DND-41 (cell line): ENCODE measurements at regions not wholly inside any gene's neighbourhood (a gene's known extent, or its start where the extent isn't known, plus 50 kb on each side); places are given as distances from the start of the nearest gene placed in this dataset.
A peak's percentile ranks its signal among the peaks of the same experiment; 100 is the strongest.

Source experiments
- ATAC-seq: fragments of 200-7000 bp; cut with Tn5 transposase; 3 replicates; pipeline ENCODE4 v1.9.1; 2021; ENCODE audit warnings: low read depth; ENCODE audit not compliant: insufficient read depth
- DNase-seq: peaks from one replicate; pipeline ENCODE4 v3.0.0-alpha.2; 2020
- H2AFZ ChIP-seq: 2 replicates; pipeline ENCODE4 v1.6.0; 2012; ENCODE audit warnings: low read depth, low read length
- H3K27ac ChIP-seq: 2 replicates; pipeline ENCODE4 v1.5.1; 2012; ENCODE audit warnings: low read length, inconsistent platforms
- H3K27me3 ChIP-seq: fragments of 200-600 bp; sonication (generic); 2 replicates; pipeline ENCODE4 v1.6.0; 2012; ENCODE audit warnings: low read length, mild to moderate bottlenecking, inconsistent platforms; ENCODE audit not compliant: insufficient read depth, poor library complexity
- H3K36me3 ChIP-seq: 2 replicates; pipeline ENCODE4 v1.5.1; 2012; ENCODE audit warnings: low read length, inconsistent platforms; ENCODE audit not compliant: insufficient read depth
- H3K4me1 ChIP-seq: 2 replicates; pipeline ENCODE4 v1.5.1; 2012; ENCODE audit warnings: mild to moderate bottlenecking, low read length; ENCODE audit not compliant: insufficient read depth
- H3K4me2 ChIP-seq: 2 replicates; pipeline ENCODE4 v1.6.0; 2012; ENCODE audit warnings: mild to moderate bottlenecking, moderate library complexity, low read length, inconsistent platforms; ENCODE audit not compliant: insufficient read depth
- H3K4me3 ChIP-seq, 2 experiments: fragments of 200-600 bp in 1 of 2; shearing (Covaris generic) in 1 of 2; 2 replicates each; pipeline ENCODE4 v1.5.1; 2012 to 2016; ENCODE audit warnings: inconsistent platforms in 2 of 2, low read length in 2 of 2, mild to moderate bottlenecking in 2 of 2, low read depth in 1 of 2, moderate library complexity in 1 of 2
- H3K79me2 ChIP-seq: 2 replicates; pipeline ENCODE4 v1.6.0; 2012; ENCODE audit warnings: low read length, inconsistent platforms; ENCODE audit not compliant: insufficient read depth
- H3K9ac ChIP-seq: 2 replicates; pipeline ENCODE4 v1.6.0; 2012; ENCODE audit warnings: low read depth, mild to moderate bottlenecking, inconsistent platforms, low read length, moderate library complexity
- H3K9me3 ChIP-seq: 2 replicates; pipeline ENCODE4 v1.5.1; 2012; ENCODE audit warnings: low read length, moderate library complexity, mild to moderate bottlenecking, inconsistent platforms; ENCODE audit not compliant: insufficient read depth, severe bottlenecking
- H4K20me1 ChIP-seq: 2 replicates; pipeline ENCODE4 v1.6.0; 2012; ENCODE audit warnings: low read length; ENCODE audit not compliant: insufficient read depth
- EZH2 ChIP-seq: IDR thresholded peaks from 3 replicates; pipeline ENCODE4 v1.6.1; 2012; ENCODE audit warnings: borderline replicate concordance, low read depth, mild to moderate bottlenecking, moderate library complexity, low read length, inconsistent platforms; ENCODE audit not compliant: severe bottlenecking
- TF ChIP-seq, protein P1 (sequence below): IDR thresholded peaks from 2 replicates; pipeline ENCODE4 v1.5.1; 2012; ENCODE audit warnings: borderline replicate concordance, low read length, moderate library complexity, mild to moderate bottlenecking; ENCODE audit not compliant: poor library complexity, severe bottlenecking; ENCODE audit errors: extremely low read depth

- ATAC-seq (no peak), DNase-seq (no peak)
- no peak overlapping the region for H3K27ac ChIP-seq
- no peak overlapping the region for H2AFZ ChIP-seq
- H3K9ac ChIP-seq = no peak overlapping the region
- no peaks in the 10 kb centered on the region for H3K4me1 ChIP-seq
- H3K79me2 ChIP-seq = no peaks in the 10 kb centered on the region
- TF ChIP-seq EZH2 = no peak
- TF ChIP-seq, protein P1, sequence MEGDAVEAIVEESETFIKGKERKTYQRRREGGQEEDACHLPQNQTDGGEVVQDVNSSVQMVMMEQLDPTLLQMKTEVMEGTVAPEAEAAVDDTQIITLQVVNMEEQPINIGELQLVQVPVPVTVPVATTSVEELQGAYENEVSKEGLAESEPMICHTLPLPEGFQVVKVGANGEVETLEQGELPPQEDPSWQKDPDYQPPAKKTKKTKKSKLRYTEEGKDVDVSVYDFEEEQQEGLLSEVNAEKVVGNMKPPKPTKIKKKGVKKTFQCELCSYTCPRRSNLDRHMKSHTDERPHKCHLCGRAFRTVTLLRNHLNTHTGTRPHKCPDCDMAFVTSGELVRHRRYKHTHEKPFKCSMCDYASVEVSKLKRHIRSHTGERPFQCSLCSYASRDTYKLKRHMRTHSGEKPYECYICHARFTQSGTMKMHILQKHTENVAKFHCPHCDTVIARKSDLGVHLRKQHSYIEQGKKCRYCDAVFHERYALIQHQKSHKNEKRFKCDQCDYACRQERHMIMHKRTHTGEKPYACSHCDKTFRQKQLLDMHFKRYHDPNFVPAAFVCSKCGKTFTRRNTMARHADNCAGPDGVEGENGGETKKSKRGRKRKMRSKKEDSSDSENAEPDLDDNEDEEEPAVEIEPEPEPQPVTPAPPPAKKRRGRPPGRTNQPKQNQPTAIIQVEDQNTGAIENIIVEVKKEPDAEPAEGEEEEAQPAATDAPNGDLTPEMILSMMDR = peak; percentile 8
- no peaks in the 10 kb centered on the region for H3K27me3 ChIP-seq
- H3K4me3 ChIP-seq = no peak overlapping the region
- H3K4me2 ChIP-seq = no peak overlapping the region
- no peaks in the 10 kb centered on the region for H3K9me3 ChIP-seq
- H4K20me1 ChIP-seq = no peaks in the 10 kb centered on the region
- H3K36me3 ChIP-seq = no peaks in the 10 kb centered on the region
Observed at GRCh38 chr12:59087077-59087673, 166.9 kb upstream of the LRIG3 start.

GRCh38 chr12:59086126-59086525 lies 165.8 kb upstream of the LRIG3 start:
- no peaks in the 10 kb centered on the region for H3K27me3 ChIP-seq

GRCh38 chr12:59085690-59086089 lies 165.4 kb upstream of the LRIG3 start:
- TF ChIP-seq, protein P1 = no peak
- no peak for TF ChIP-seq EZH2
- DNase-seq = no peak
- Histone ChIP-seq H3K4me2 (no peak overlapping the region), H4K20me1 (no peaks in the 10 kb centered on the region), H3K27me3 (no peaks in the 10 kb centered on the region), H3K4me1 (no peaks in the 10 kb centered on the region), H2AFZ (no peak overlapping the region), H3K9me3 (no peaks in the 10 kb centered on the region), H3K27ac (no peak overlapping the region), H3K4me3 (no peak overlapping the region), H3K79me2 (no peaks in the 10 kb centered on the region), H3K36me3 (no peaks in the 10 kb centered on the region), H3K9ac (no peak overlapping the region)
- ATAC-seq = no peak

More at GRCh38 chr12:59086126-59086525, 165.8 kb upstream of the LRIG3 start:
- TF ChIP-seq, protein P1 = no peak
- TF ChIP-seq EZH2 = no peak
- Histone ChIP-seq H3K36me3 (no peaks in the 10 kb centered on the region), H3K9me3 (no peaks in the 10 kb centered on the region), H3K4me3 (no peak overlapping the region), H3K27ac (no peak overlapping the region), H3K9ac (no peak overlapping the region), H3K4me1 (no peaks in the 10 kb centered on the region), H2AFZ (no peak overlapping the region), H4K20me1 (no peaks in the 10 kb centered on the region), H3K4me2 (no peak overlapping the region), H3K79me2 (no peaks in the 10 kb centered on the region)
- DNase-seq (no peak), ATAC-seq (no peak)
